LNCAP (cell line): ENCODE measurements at regions not wholly inside any gene's neighbourhood (a gene's known extent, or its start where the extent isn't known, plus 50 kb on each side); places are given as distances from the start of the nearest gene placed in this dataset.
A peak's percentile ranks its signal among the peaks of the same experiment; 100 is the strongest.

Source experiments
- CTCF ChIP-seq: fragments of 450-650 bp; IDR thresholded peaks from 2 replicates; pipeline ENCODE4 v1.5.1; 2017; ENCODE audit warnings: mild to moderate bottlenecking

GRCh38 chr2:58473165-58473564 is 232.0 kb upstream of the FANCL start:
- TF ChIP-seq CTCF = no peak

- TF ChIP-seq CTCF = no peak
These were observed 225.7 kb upstream of the FANCL start for GRCh38 chr2:58466804-58467203.

GRCh38 chr2:58460670-58461069 is 219.5 kb upstream of the FANCL start:
- TF ChIP-seq CTCF = no peak

GRCh38 chr2:58449286-58450010 is 208.3 kb upstream of the FANCL start:
- no peak for TF ChIP-seq CTCF

- no peak for TF ChIP-seq CTCF
These were observed 207.7 kb upstream of the FANCL start for GRCh38 chr2:58448845-58449244.

- peak; percentile 42; the same call in 1 of the 2 replicates for TF ChIP-seq CTCF
These were observed 207.0 kb upstream of the FANCL start for GRCh38 chr2:58448065-58448507.

- TF ChIP-seq CTCF = no peak
These were observed 206.5 kb upstream of the FANCL start for GRCh38 chr2:58447586-58447985.

- no peak for TF ChIP-seq CTCF
These were observed 200.5 kb upstream of the FANCL start for GRCh38 chr2:58441643-58442042.
